HG03135 (cell line): ENCODE measurements at regions not wholly inside any gene's neighbourhood (a gene's known extent, or its start where the extent isn't known, plus 50 kb on each side); places are given as distances from the start of the nearest gene placed in this dataset.
"Not testable (repeated sequence)": the region's sequence is repeated elsewhere in the genome, so short reads cannot be mapped to it uniquely, and the experiment has no call there.

ENCODE experiments used
- ATAC-seq: cut with Tn5 transposase; IDR thresholded peaks from one replicate; pipeline ENCODE4 v1.9.1; 2021; ENCODE audit warnings: mild to moderate bottlenecking, moderate library complexity; ENCODE audit not compliant: unreplicated experiment

GRCh38 chr22:34416022-34416860 is 496.0 kb upstream of the LARGE1 start:
- no peak for ATAC-seq

- ATAC-seq, result not testable (repeated sequence)
These were observed 502.7 kb upstream of the LARGE1 start for GRCh38 chr22:34422948-34423347.

- ATAC-seq, result no peak
These were observed 507.2 kb upstream of the LARGE1 start for GRCh38 chr22:34427436-34427835.

- ATAC-seq, result no peak
These were observed 507.6 kb upstream of the LARGE1 start for GRCh38 chr22:34427841-34428240.

GRCh38 chr22:34429314-34429713 is 509.0 kb upstream of the LARGE1 start:
- no peak for ATAC-seq

- no peak for ATAC-seq
These were observed 510.1 kb upstream of the LARGE1 start for GRCh38 chr22:34430386-34430785.

GRCh38 chr22:34434371-34434770 is 514.1 kb upstream of the LARGE1 start:
- no peak for ATAC-seq

GRCh38 chr22:34437140-34437539 is 516.9 kb upstream of the LARGE1 start:
- no peak for ATAC-seq

- no peak for ATAC-seq
These were observed 534.3 kb upstream of the LARGE1 start for GRCh38 chr22:34454598-34454997.

- ATAC-seq, result no peak
These were observed 542.5 kb upstream of the LARGE1 start for GRCh38 chr22:34462795-34463194.

- no peak for ATAC-seq
These were observed 555.6 kb upstream of the LARGE1 start for GRCh38 chr22:34475886-34476285.

GRCh38 chr22:34476762-34477161 is 556.5 kb upstream of the LARGE1 start:
- no peak for ATAC-seq

- no peak for ATAC-seq
These were observed 560.8 kb upstream of the LARGE1 start for GRCh38 chr22:34481090-34481489.

- no peak for ATAC-seq
These were observed 566.1 kb upstream of the LARGE1 start for GRCh38 chr22:34486381-34486780.

GRCh38 chr22:34489861-34490260 is 569.6 kb upstream of the LARGE1 start:
- no peak for ATAC-seq

- ATAC-seq, result no peak
These were observed 570.6 kb upstream of the LARGE1 start for GRCh38 chr22:34490886-34491285.

GRCh38 chr22:34493486-34493885 is 572.5 kb upstream of the ISX start:
- ATAC-seq, result no peak

GRCh38 chr22:34501366-34501965 is 564.5 kb upstream of the ISX start:
- no peak for ATAC-seq

GRCh38 chr22:34502821-34503220 is 563.1 kb upstream of the ISX start:
- no peak for ATAC-seq

- ATAC-seq, result no peak
These were observed 557.2 kb upstream of the ISX start for GRCh38 chr22:34508797-34509196.

- no peak for ATAC-seq
These were observed 539.3 kb upstream of the ISX start for GRCh38 chr22:34526681-34527080.

- no peak for ATAC-seq
These were observed 531.9 kb upstream of the ISX start for GRCh38 chr22:34534101-34534500.
